ENCODE measurements at regions not wholly inside any gene's neighbourhood (a gene's known extent, or its start where the extent isn't known, plus 50 kb on each side); places are given as distances from the start of the nearest gene placed in this dataset.
"Not testable (repeated sequence)": the region's sequence is repeated elsewhere in the genome, so short reads cannot be mapped to it uniquely, and the experiment has no call there.

DNA sequence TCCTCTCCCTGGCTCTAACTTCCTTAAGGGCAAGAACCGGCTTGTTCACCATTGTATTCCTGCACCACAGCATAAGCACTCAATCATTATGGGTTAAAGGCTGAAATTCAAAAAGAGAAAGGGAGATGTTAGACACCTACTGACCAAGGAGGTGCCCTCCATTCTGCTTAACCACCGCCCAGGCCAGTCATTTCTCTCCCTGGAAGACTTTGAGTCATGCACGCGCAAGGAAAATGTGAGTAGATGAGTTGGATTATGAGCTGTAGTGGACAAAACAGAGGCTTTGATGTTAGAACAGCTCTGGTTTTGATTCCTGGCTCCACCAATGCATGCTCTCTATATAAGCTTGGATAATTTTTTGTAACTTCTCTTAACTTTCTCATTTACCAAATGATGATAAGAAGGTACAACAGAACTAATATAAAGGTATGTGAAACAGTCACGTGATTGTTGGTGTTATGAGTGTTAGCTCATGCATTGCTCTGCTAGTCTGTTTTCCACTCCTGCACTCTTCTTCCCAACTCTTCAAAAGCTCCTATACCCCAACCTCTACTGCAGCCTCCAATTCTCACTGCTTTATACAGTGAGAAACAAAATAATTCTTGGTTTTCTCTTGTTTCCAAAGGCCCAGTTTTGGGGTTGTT, 148.4 kb upstream of the ATP11B start:
- peak in 1 of 2 donors; percentile 41 for ATAC-seq

DNA sequence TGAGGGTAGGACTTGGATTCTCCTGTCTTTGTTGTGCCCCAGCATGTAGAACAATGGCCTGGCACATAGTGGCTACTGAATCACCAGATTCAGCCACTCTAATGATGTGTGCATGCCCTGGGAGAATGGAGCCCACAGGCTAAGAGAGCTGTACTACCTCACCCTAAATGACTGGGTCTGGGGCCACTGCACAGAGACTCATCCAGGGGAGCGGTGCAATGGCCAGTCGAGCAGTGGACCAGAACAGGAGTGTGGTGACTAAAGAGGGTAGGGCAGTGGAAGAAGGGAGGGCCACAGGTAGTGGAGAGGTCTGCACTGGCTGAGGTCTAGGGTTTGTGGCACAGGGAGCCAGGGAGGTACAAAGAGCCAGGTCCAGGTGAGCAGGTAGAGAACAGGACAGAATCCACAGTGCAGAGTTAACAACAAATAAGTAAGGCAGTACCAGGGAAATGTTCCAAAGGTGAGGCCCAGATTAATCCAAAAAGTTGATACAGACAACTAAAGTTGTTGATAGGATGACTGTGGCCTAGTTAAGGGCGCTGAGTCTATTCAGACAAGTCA, 142.7 kb upstream of the ATP11B start:
- ATAC-seq: no peak

DNA sequence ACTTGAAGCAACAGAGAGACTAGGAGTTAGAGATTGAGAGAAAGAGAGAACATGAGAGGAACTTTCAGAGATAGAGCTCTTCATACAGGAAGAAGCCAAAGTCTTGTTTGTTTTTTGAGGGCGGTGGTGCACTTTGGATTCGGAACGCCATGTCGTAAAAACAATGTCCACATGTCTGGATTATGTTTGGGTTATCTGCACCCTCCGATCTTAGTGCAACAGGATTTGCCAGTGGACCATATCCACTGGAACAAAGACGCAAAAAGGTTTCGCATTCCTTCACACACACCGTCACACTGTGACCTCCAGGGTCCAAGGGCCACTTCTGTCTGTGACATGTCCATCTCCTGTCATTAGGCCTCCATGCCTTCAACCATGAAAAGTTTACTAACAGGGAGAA, 141.8 kb upstream of the ATP11B start:
- ATAC-seq: no peak

DNA sequence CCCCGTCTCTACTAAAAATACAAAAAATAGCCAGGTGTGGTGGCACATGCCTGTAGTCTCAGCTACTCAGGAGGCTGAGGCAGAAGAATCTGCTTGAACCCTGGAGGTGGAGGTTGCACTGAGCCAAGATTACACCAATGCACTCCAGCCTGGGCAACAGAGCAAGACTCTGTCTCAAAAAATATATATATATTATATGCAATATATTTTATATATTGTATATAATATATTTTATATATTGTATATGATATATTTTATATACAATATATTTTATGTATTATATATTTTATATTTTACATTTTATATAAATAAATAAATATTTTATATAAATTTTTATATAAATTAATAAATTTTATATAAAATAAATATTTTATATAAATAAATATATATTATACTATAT, 140.2 kb upstream of the ATP11B start:
- ATAC-seq: not testable (repeated sequence)

DNA sequence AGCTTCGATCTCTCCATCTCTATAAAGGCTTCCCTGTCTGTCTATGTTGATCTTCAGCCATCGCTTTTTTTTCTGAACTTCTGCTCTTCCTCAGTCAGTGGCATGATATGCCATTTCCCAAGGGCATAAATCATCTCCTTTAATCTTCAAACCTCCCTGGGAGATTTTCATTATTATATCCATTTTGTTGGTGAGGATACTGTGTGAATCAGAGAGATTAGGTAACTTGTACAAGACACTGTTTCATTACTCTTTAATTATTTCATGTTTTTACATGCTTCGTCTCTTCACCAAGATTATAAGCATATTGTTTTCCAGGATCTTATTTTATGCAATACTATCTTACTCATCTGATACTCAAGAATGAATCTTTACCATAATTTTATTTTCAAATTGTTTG, 124.8 kb upstream of the ATP11B start:
- ATAC-seq: no peak

DNA sequence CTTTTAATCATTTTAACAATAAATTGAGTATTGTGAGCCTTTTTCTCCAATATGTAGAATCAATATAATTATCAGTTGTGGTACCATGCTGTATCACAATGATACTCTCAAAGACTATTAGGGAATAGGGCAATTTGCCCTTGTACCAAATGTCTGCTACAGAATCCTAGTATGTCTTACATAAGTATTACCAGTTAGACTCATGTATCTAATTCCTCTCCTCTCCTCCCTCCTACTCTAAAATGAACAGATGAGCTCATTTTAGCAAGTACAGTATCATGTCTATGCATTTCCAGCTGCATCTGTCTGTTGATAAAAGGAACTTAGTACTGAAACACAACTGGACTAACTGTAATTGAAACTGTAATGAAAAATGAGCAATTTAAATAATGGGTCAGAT, 124.3 kb upstream of the ATP11B start:
- no peak for ATAC-seq

DNA sequence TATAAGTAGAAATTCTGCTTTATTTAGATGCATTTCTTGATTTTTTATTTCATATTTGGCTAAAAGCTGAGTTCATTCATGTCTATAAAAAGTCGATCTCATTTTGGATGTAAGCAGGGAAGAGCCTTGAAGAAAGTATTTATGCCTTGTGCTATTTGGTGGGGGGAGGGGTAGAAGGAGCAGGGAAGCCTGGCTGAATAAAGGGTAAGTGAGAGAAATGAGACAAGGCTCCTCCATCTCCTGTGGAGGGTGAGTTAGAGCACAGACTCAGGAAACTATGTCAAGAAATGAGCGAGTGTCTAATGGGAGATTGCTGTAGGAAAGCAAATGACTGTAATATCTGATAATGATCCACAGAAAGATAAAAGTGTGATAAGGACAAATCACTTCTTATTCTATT, 121.8 kb upstream of the ATP11B start:
- no peak for ATAC-seq

DNA sequence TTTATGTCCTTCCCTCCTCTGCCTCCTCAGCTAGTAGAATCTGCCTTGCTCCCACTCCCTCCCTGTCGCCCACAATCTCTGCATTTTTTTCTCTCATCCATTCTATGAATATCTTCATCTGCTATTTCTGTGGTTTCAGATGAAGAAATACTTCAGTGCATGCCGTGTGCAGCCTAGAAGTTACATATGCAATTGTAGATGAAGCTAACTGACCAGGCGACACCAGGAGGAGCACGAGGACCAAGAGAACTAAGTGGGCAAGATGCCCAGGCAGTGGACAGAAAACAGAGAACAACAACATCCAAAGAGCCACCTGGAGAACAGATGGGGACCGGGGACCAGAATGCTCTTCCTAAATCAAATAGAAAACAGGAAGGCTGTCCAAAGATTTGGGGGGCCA, 121.4 kb upstream of the ATP11B start:
- ATAC-seq: no peak

DNA sequence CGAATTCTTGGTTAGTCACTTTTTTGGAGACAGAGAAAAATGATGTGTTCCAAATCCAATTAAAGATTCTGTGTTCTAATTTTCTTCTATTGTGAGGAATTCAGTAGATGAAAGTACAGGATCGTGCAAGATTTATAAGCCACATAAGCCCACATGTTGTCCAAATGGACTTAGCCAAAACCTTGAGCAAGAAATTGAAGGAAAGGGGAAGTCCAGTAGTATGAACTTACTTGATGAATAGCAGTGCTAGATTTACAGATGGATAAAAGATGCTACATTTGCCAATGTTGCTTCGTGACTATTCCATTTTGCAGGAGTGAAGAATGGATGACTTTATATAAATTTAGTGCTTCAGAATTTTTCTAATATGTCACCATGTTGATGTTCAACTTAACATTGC, 120.0 kb upstream of the ATP11B start:
- no peak for ATAC-seq

DNA sequence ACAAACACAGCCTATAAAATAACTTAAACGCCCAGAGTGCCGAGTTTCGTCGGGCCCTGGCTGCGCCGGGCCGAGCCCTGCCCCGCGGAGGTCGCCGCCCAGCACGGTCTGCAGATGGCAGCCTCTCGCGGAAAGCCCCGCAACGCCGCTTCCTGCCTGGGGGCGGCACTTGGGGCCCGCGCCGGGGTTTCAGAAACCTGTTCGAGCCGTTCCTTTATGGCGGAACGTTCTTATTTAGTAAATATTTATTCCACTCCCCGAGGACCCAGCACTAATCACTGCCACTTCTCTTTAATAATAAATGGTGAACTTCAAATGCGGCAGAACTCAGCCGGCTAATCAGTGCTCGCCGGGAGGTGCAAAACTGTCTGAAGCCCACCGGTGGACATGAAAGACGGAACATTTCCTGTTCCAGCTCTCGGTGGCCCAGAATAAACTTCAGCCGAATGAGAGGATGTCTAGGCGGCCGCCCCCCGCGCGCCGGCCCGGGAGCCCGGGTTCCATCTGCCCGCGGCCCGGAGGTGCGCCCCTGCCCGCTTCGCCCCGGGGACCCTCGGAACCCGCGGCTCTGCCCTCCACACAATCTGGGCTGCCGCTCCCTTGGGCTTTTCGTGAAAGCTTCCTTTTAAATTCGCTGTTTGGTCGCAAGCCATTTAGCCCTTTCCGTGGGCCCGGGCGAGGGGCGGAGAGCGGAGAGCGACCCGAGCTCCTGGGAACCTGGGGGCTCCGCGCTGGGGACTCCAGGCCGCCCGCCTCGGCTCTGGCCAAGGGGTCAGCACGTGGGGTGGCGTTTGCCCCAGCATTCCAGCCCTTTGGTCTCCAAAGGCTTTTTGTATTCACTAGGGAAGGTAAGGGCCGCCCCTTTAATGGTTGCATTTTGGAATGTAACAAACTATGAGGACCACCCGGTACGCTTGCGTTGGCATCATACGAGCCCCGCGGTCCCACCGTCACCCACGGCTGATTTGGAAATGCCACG, 110.8 kb upstream of the ATP11B start:
- ATAC-seq: peak; percentile 75 to 82

DNA sequence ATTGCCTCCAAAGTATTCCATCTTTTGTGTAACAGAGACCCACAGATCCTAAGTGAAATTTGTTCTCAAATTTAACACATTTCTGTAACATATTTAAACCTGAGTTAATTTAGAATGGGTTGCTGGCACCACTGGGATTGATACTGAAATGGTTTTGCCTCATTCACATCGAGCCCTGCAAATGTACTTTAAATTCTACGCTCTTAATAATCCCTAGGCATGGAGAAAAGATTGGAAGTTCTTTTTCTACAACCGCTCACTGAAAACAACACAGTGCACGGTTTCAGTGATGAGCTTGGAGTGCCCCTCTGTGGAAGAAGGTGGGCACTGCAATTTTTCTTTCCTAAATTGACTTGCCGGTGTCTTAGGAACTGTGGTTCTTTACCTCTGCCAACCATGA, 109.9 kb upstream of the ATP11B start:
- ATAC-seq: peak; percentile 58 to 59

DNA sequence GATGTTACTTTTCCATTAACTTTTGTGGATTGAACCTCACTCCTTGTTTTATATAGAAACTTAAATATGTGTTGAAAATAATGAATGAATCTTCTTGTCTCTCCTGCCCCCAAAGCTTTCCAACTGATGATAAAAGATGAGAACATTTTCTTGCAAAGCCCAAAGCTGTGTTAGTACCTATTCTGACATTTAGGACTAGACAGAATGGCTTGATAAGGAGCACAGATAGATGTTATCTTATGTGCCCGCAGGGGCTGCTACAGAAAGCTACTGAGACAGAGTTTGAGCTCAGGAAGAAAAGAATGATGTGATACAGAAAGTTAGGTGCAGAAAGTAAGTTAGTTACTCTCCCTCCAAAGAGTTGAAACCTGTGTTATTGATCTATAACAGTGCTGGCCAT, 109.4 kb upstream of the ATP11B start:
- ATAC-seq: no peak

DNA sequence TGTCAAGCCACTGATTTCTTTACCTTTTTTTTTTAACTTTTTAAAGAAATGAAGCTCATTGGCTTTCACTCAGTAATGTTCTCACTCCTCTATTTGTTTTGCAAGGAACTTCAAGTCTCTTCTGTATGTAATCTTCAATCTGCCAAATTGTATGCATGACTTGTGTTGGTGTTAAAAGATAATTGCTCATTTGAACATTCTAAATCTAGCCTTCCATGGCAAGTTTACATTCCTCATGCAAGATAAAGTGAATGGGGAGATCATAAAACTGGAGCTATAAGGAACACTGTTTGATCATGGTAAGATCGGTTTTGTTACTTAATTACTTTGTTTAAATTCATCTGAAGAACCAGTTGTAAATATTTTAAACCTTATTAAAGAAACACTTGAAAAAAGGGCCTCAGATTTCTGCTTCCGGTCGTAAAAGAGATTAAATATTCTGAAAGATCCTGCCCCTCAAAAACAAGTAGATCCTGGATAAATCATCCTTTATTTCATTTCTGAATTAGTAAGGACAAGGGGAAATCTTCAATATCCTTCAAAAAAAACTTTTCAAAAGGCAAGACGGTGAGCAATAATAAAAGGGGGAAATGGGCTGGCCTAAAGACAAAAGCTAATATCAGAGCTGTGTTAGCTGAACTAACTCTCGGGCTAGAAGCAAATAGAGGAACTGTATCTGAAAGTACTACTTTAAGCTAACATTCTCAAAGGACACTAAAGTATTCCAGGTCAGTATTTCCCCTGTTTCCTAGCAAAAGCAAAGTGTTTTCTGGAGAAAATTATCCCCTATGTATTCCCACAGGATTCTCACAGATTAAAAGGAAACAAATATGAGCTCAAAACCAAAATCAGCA, 107.0 kb upstream of the ATP11B start:
- ATAC-seq: no peak

DNA sequence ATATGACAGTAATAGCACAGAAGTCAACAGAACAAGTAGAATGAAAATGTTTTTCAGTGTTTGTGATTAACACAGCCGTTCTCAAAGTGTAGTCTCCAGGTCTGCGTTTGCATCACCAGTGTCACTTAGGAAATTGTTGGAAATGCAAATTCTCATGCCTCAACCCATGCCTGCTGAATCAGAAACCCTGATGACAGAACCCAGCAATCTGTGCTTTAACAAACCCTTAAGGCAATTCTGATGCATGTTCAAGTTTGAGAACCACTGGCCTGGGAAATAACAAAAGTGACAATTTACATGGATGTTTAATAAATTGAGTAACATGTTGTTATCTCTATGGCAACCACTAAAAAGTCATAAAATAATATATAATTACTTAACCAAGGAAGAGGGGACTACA, 103.1 kb upstream of the ATP11B start:
- no peak for ATAC-seq

DNA sequence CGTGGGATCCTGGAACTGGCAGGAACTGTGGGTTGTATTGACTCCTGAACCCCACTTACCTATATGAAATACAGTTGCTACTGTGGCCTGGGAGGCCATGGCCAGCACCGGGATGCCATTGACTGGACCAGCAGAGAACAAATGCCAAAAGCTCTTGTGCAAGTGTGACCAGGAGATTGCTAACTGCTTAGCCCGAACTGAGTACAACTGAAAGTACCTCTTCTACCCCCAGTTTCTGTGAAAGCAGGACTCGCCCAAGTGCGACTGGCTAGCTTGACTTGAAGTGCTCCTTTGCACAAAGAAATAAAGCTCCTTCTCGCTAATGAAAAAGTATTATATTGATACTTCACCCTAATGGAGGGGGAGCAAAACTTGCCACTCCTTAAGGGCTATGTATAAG, 101.3 kb upstream of the ATP11B start:
- ATAC-seq: no peak

DNA sequence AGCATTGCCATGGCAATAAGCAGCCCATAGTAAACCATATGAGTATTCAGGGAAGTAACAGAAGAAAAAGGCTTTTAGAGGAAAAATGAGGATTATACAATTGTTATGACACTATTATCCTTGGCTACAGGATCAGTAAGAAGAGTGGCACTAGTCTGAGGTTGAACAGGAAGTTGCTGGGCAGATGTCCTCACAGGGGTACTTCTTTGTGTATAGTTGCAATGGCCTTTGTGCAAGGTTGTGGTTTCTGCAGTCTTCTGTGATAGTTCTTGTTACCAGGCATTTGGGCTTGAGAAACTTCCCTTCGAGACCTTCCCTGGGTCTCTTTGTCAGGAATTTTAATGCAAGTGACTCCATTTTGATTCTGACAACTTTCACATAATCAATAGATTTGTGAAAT, 100.6 kb upstream of the ATP11B start:
- ATAC-seq: no peak

DNA sequence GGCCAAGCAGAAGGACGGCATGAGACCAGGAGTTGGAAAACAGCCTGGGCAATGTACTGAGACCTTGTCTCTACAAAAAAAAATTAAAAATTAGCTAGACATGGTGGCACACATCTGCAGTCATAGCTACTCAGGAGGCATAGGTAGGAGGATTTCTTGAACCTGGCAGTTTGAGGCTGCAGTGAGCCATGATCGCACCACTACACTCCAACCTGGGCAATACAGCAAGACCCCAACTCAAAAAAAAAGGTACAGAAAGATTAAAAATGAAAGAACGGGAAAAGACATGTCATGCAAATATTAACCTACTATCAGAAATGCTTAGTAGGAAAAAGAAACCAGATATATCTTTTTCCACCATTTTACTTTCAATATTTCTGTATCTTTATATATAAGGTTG, 99.6 kb upstream of the ATP11B start:
- no peak for ATAC-seq

DNA sequence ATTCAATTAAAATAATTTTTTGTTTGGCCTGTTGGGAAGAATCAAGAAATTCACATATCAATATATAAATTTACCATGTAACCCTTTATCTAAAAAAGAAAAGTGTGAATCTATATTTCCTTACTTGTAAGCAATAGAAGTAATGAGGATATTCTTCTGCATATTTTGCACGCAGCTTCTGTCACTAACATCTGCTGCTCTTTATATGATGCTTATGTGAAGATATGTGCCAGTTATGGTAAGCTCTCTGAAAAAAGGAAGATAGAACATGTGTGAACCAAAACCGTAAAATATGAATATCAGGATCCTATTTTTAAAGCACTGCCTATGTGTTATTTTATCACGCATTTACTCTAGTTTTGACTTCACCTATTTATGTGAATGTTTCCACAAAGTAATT, 96.4 kb upstream of the ATP11B start:
- ATAC-seq: no peak

DNA sequence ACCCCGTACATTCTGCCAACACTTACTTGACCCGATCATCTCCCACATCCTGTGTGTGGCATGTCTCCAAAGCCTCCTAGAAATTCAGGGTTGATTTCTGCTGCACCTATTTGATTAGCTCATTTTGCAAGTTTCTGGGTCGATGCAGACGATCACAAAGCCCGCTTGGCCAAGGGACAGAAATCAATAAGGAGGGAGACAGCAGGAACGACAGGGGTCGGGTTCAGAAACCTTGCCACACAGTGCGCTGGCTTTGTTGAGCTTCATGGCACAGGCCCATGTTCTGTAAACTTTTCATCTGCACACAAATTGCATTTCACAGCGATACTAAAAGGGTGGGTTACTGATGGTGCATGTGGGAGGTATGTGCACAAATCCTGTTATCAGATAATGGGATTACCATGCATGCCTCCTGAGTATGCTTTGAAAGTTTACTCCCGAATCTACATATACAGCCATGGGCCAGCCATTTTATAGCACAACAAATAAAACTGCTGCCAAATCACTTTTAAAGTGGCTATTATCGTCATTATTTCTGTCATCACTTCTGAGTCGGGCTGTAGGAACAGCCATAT, 95.9 kb upstream of the ATP11B start:
- no peak for ATAC-seq

DNA sequence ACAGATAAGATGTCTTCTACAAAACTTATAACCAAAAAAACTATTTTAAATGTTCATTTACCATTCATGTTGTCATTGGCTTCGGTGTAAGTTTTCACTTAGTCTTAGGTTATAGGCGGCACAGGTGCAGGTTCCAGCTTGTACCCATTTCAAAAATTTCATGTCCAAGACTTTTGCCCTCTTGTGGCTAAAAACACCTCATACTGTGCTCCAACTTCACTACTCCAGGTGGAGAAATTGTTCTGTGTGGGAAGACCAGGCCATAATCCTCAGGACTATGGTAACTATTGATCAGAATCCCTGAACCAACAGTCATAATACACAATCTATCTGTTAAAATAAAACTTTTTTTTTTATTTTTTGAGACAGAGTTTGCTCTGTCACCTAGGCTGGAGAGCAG, 95.2 kb upstream of the ATP11B start:
- no peak for ATAC-seq

DNA sequence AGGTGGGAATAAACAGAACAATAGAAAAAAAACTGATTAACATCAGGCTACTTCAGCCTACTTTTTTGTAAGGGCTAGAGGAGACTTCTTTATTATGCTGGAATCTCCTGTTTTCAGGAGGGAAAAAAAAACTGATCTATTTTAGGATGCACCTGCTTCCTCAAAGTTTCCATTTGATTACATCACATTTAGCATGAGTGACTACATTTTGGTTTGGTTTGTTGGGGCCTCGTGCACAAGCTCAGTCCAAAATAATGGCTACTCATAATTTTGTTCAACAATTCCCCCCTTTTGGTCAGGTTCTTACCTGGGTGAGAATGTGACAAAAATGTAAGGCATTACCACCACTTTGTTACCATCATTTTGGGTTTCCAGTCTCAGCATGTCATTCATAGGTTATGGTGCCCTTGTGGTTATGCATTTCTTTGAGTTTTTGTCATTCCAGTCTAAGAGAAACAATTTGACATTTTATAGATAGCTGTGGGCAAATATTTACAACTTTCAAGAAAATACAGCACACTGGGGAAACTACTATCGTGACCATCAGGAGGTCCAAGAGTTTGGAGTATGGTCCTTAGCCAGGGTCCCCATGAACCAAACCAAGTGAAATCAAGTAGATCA, 93.6 kb upstream of the ATP11B start:
- ATAC-seq: no peak

DNA sequence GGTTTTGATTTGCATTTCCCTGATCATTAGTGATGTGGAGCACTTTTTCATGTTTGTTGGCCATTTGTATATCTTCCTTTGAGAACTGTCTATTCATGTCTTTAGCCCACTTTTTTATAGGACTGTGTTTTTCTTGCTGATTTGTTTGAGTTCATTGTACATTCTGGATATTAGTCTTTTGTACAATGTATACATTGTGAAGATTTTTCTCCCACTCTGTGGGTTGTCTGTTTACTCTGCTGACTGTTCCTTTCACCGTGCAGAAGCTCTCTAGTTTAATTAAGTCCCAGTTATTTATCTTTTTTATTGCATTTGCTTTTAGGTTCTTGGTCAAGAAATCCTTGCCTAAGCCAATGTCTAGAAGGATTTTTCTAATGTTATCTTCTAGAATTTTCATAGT, 91.1 kb upstream of the ATP11B start:
- ATAC-seq: no peak
